Thoracic aorta (tissue), 2 donors: ENCODE measurements at regions not wholly inside any gene's neighbourhood (a gene's known extent, or its start where the extent isn't known, plus 50 kb on each side); places are given as distances from the start of the nearest gene placed in this dataset.

Source experiments
- ATAC-seq: fragments of 150-250 bp; one replicate; pipeline ENCODE4 v1.8.0; 2017; ENCODE audit warnings: low read depth; ENCODE audit not compliant: insufficient number of reproducible peaks, low FRiP score
- DNase-seq: peaks from one replicate; pipeline ENCODE4 v3.0.0-alpha.2; 2020; ENCODE audit warnings: low spot score
- H3K27ac ChIP-seq, 2 donors: fragments of 200-600 bp; sonication (generic); 1 replicate in 1 of 2; 2 replicates in 1 of 2; pipeline ENCODE4 v1.5.1; 2016; ENCODE audit warnings: mild to moderate bottlenecking in 2 of 2, moderate library complexity in 2 of 2
- H3K27me3 ChIP-seq: fragments of 200-600 bp; sonication (generic); replicated peaks from 2 replicates; pipeline ENCODE4 v1.6.0; 2016; ENCODE audit warnings: mild to moderate bottlenecking; ENCODE audit not compliant: insufficient read depth
- H3K36me3 ChIP-seq: fragments of 200-600 bp; sonication (generic); one replicate; pipeline ENCODE4 v1.5.1; 2016
- H3K4me1 ChIP-seq, 2 donors: fragments of 200-600 bp; sonication (generic); 1 replicate in 1 of 2; 2 replicates in 1 of 2; pipeline versions ENCODE4 v1.5.1 to v1.6.0; 2016; ENCODE audit warnings: low read depth in 2 of 2, mild to moderate bottlenecking in 1 of 2; ENCODE audit not compliant: control insufficient read depth in 1 of 2
- H3K4me3 ChIP-seq: fragments of 200-600 bp; sonication (generic); 2 replicates; pipeline ENCODE4 v1.5.1; 2016; ENCODE audit warnings: mild to moderate bottlenecking
- H3K9me3 ChIP-seq: fragments of 200-600 bp; sonication (generic); 2 replicates; pipeline ENCODE4 v1.5.1; 2016
- CTCF ChIP-seq: fragments of 200-600 bp; sonication (generic); IDR thresholded peaks from one replicate; pipeline ENCODE4 v1.5.1; 2019; ENCODE audit warnings: antibody characterized with exemption

- ATAC-seq (no peak), DNase-seq (no peak)
- Histone ChIP-seq H3K9me3 (no peaks in the 10 kb centered on the region), H3K4me3 (no peak overlapping the region), H3K4me1 (peaks cover 17 to 43% of the 10 kb centered on the region in 2 donors), H3K27ac (no peak overlapping the region), H3K27me3 (no peaks in the 10 kb centered on the region), H3K36me3 (no peaks in the 10 kb centered on the region)
- TF ChIP-seq CTCF: no peak
Measured at GRCh38 chr9:96154081-96154480, 147.9 kb downstream of the HSD17B3 start.

- H3K4me3 ChIP-seq: no peak overlapping the region
- no peak for ATAC-seq
- H3K27ac ChIP-seq: no peak overlapping the region
- H3K9me3 ChIP-seq: no peaks in the 10 kb centered on the region
- H3K4me1 ChIP-seq: peaks cover 10 to 40% of the 10 kb centered on the region in 2 donors
- H3K27me3 ChIP-seq: no peaks in the 10 kb centered on the region
- DNase-seq: no peak
- H3K36me3 ChIP-seq: no peaks in the 10 kb centered on the region
- no peak for TF ChIP-seq CTCF
Measured at GRCh38 chr9:96152550-96152949, 149.4 kb downstream of the HSD17B3 start.

GRCh38 chr9:96150324-96151227, 151.4 kb downstream of the HSD17B3 start:
- TF ChIP-seq CTCF: no peak
- H3K36me3 ChIP-seq: no peaks in the 10 kb centered on the region
- H3K27me3 ChIP-seq: no peaks in the 10 kb centered on the region
- H3K4me3 ChIP-seq: no peak overlapping the region
- DNase-seq (no peak), ATAC-seq (no peak)
- H3K9me3 ChIP-seq: no peaks in the 10 kb centered on the region
- H3K4me1 ChIP-seq: peaks cover 0 to 20% of the 10 kb centered on the region in 2 donors
- H3K27ac ChIP-seq: no peak overlapping the region

- Histone ChIP-seq H3K36me3 (no peaks in the 10 kb centered on the region), H3K9me3 (no peaks in the 10 kb centered on the region), H3K27me3 (no peaks in the 10 kb centered on the region), H3K4me3 (no peak overlapping the region), H3K27ac (no peak overlapping the region), H3K4me1 (peaks cover 0 to 16% of the 10 kb centered on the region in 2 donors)
- ATAC-seq (no peak), DNase-seq (no peak)
- no peak for TF ChIP-seq CTCF
Measured at GRCh38 chr9:96149533-96150280, 152.3 kb downstream of the HSD17B3 start.
